ENCODE measurements at regions not wholly inside any gene's neighbourhood (a gene's known extent, or its start where the extent isn't known, plus 50 kb on each side); places are given as distances from the start of the nearest gene placed in this dataset.

- DNase-seq (ENCODE audit: low spot score), result no peak
Measured at GRCh38 chr12:30507576-30507975, 188.1 kb downstream of the IPO8 start.

DNA sequence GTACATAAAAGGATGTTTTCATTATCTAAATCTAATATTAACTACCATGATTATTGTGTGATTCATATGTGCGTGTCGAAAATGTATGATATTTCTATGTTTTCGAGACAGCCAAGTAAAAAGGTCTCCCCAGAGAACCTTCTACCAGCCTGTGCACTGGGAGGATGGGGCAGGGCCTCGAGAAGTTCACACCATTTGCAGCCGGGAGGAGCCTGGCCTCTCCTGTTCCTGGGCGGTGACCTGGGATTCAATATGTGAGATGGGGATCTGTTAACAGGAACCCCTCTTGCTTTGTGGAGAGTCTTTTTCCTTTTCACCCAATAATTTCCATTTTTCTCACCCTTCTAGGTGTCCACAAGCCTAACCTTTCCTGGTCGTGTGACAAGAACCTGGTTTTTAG is 189.3 kb downstream of the IPO8 start:
- DNase-seq (ENCODE audit: low spot score), result no peak

- no peak for DNase-seq (ENCODE audit: low spot score)
Measured at GRCh38 chr12:30501718-30502117, 194.0 kb downstream of the IPO8 start.

DNA sequence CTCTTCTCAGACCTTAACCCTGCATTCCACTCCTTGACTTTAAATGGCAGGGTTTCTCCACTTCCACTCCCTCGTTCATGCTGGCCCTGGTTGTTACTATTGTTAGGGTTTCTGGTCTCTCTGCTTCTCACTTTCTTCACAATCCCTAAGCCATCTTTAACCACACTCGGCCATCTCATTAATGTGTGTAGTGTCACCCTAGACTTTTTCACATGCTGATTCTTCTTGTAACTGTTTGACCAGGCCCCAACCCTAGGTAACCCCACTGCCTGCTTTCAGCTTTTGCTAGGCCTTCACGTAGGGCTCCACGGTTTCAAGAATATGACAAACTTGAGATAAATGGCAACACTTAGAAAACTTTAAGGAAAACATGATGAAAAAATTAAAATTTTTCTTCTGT is 195.1 kb downstream of the IPO8 start:
- DNase-seq (ENCODE audit: low spot score), result no peak

DNA sequence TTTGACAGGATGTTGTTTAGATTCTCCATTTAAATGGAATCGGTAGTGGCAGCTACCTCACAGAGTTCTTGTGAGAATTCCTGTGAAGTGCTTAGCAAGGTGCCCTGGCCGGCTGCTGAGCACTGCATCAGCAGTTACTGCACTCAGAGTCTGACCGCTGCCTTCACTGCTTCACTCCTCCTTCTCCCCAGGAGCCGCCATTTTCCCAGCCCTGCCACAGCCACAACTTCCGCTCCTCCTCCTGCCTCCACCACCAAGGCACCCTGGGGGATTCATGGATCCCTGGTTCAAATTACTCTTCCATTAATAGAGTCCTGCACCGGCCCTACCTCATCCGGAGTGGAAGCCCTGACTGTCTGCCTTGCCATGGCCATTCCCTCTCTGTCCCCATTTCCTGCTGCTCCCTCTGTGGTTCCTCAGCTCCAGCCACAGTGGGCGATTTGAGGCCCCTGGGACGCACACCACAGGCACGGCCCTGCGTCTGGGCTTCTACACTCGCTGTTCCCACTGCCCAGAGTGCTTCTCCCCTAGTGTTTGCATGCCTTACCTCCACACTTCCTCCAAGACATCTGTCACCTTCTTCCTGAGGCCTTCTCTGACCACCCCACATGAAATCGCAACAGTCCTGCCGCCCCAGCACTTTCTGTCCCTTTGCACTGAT is 210.3 kb downstream of the IPO8 start:
- no peak for DNase-seq (ENCODE audit: low spot score)

DNA sequence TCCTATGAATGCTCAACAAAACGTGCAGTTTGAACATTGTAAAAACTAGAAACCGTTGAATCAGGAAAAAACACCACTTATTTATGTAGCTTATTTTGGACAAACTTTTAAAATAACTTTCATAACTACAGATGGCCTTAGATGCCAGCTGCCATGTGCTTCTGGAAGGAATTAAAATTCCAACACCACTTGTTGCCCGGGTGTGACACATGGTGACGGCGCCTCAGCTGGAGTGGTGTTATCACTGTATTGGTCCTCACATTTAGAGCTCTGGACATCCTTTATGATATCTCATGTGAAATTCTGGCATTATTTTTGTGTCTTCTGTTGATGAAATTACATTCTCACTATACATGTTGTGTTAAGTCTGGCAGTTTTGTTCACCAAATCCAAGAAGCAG is 211.0 kb downstream of the IPO8 start:
- no peak for DNase-seq (ENCODE audit: low spot score)

GRCh38 chr12:30482650-30483049 is 213.0 kb downstream of the IPO8 start:
- DNase-seq (ENCODE audit: low spot score), result no peak

- no peak for DNase-seq (ENCODE audit: low spot score)
Measured at GRCh38 chr12:30473274-30473673, 222.4 kb downstream of the IPO8 start.

DNA sequence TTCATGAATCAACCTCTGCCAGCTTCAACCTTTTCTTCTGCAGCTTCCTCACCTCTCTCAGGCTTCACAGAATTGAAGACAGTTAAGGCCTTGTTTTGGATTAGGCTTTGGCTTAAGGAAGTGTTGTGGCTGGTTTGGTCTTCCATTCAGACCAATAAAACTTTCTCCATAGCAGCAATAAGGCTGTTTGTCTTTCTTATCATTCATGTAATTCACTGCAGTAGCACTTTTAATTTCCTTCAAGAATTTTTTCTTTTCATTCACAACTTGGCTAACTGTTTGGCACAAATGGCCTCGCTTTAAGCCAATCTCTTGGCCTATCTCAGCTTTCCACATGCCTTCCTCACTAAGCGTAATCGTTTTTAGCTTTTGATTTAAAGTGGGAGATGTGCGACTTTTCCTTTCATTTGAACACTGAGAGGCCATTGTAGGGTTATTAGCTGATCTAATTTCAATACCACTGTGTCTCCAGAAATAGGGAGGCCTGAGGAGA is 229.5 kb downstream of the IPO8 start:
- DNase-seq (ENCODE audit: low spot score), result no peak

DNA sequence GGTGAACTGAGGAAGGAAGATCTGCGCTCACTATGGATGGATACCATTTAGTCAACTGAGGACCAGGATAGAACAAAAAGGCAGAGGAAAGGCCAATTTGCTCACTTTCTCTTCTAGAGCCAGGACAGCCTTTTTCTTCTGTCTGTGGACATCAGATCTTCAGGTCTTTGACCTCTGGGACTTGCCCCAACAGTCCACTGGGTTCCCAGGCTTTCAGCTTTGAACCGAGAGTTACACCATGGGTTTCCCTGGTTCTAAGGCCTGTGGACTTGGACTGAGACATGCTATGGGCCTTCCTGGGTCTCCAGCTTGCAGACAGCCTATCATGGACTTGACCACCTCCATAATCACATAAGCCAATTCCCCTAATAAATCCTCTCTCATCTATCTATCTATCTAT is 232.0 kb downstream of the IPO8 start:
- no peak for DNase-seq (ENCODE audit: low spot score)

DNA sequence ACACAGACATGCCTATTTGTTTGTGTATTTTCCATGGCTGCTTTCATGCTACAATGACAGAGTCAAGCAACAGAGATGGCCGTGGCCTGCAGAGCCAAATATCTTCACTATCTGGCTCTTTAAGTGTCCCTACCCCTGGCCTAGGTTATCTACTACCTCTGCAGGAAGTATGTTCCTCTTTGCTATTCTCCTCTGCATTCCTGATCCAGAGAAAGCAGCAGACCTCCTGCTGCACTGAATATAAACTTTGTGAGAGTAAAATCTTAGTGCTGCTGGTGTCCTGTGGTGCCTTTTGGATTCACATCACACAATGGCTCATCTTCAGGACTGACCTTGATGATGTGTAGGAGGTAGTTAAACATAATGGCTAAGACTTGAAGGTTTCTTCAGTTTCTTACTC is 233.4 kb downstream of the IPO8 start:
- no peak for DNase-seq (ENCODE audit: low spot score)

GRCh38 chr12:30461026-30461615 is 234.5 kb downstream of the IPO8 start:
- DNase-seq (ENCODE audit: low spot score), result no peak

DNA sequence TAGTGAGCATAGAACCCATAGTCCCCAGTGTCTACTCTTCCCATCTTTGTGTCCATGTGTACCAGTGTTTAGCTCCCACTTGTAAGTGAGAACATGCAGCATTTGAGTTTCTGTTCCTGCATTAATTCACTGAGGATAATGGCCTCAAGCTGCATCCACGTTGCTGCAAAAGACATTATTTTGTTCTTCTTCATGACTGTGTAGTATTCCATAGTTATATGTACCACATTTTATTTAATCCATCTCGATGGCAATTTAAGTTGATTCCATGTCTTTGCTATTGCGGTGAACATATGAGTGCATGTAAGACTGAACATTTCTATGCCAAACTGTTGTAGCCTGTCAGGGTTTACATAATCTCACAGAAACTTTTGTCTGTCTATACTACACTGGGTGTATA is 237.2 kb downstream of the IPO8 start:
- no peak for DNase-seq (ENCODE audit: low spot score)

DNA sequence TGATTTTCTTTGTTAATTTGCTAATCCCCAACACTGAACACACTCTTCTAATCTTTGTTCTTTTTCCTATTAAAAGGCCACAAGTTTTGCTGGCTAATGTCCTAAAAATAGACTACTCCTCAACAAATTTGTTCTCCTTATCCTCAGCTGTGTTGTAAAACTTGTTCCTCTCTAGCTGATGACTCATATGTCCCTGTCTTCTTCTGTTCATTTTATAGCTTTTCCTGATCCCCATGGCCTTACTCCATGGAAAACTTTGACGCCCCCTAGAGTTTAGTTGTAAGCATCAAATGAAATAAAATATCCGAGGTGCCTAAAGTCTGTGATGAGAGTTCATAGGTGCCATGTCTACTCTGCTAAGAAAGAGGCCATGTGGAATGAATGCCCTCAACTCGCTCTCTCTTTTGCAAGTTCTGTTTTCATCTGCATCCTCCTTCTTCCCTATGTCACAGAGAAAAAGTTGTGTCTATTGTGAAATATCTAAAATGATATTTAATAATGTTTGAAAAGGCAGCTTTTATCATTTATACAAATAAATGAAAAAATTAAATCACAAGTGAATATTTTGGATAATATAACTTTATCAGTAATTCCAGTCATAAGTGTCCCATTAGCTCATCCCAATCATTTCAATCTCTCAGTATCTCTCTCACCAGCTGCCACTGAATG is 237.9 kb downstream of the IPO8 start:
- DNase-seq (ENCODE audit: low spot score), result peak; percentile 67

DNA sequence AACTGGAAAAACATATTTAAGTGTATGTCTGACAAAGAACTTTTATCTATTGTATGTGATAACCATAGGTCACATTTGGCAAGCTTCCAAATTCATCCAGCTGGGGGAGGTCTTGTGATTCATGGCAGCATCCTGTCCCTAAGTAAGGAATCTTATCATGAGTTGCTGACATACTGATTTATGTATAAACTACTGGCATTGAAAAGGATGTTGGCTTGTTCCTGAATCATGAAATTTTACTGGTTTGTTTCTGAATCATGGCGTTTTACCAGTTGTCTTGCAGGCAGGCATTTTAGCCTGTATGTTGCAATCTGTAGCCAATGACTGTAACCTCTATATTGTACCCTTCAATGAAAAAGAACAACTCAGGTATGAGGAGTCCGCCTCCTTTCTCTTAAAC is 244.8 kb downstream of the IPO8 start:
- no peak for DNase-seq (ENCODE audit: low spot score)

DNA sequence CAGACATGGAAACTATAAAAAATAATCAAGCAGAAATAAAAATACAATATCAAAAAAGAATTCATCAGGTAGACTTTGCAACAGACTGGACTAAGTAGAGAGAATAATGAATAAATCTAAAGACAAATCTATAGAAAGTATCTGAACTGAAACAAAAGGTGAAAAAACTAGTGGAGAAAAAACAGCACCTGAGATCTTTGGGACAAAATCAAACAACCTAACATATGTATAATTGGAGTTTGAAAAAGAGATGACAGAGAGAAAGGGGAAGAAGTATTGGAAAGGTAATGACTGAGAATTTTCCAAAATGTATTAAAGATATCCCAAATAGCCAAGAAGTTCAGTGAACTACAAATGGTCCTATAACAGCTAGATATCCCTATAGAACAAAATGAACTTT is 245.4 kb downstream of the IPO8 start:
- no peak for DNase-seq (ENCODE audit: low spot score)

- DNase-seq (ENCODE audit: low spot score), result no peak
Measured at GRCh38 chr12:30448038-30448437, 247.6 kb downstream of the IPO8 start.

DNA sequence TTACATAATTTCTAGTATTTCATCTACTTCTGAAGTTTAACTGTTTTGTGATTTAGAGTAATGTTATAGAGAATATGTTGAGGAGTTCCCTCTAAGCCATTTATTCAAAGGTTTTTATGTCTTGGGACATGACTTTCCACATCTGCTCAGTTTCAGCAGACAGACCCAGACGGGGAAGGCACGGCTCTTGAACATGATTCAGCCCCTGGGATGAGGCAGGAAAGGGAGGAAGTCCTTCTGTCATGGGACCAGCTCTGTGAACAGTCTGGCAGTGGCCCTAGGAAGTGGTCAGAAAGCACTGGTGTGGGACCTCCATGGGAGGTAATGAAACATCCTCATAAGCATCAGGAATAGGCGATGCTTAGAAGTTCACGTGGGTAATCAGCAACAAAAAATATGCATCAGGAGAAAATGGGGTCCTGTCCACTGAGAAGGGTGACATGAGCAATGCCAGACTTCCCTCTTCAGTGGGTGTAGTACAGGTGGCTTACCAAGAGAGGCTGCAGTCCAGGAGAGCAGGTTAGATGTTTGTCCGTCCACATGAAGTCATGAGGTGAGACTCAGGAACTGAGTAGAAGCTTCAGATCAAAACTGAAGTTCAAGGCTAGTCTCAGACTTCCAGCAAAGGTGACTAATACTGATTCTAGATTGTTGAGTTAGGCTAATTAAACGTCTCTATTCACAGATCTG is 248.5 kb downstream of the IPO8 start:
- no peak for DNase-seq (ENCODE audit: low spot score)

DNA sequence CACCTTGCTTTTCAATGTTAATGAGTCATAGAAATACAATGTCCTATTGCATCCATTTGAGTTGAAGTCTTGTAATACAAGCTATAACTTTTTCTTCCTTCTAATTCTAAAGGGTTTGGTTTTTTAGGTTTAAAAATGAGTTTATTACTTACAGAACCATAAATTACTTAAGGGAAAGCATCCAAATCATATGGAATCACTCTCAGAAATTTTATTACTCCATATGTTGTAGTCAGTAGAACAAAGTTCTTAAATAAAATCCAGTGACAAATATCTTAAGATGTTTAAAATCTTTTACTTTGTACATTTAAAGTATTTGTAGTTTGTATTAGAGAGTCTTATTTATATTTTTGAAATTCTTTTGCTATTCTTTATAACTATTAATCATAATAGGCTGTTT is 253.2 kb downstream of the IPO8 start:
- no peak for DNase-seq (ENCODE audit: low spot score)

- peak; percentile 24 for DNase-seq (ENCODE audit: low spot score)
Measured at GRCh38 chr12:30440826-30441602, 254.7 kb downstream of the IPO8 start.

DNA sequence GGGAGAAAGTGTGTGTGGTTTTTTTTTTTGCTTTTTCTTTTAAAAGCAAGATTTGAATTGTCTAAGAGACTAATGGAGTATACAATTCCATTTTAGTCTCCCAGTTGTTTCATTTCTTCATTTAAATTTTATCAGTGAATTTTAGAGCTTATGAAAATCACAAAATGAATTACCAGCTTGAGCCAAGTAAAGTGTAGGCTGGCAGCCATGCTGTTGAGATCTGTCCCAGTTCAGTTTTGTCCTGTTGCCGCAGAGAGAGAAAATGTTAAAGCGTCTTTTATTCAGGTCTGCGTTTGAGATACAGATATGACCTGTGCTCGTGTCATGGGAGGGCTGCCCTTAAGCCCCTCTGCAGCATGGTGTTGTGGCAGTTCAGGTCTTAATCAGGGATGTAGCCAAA is 256.5 kb downstream of the IPO8 start:
- no peak for DNase-seq (ENCODE audit: low spot score)

DNA sequence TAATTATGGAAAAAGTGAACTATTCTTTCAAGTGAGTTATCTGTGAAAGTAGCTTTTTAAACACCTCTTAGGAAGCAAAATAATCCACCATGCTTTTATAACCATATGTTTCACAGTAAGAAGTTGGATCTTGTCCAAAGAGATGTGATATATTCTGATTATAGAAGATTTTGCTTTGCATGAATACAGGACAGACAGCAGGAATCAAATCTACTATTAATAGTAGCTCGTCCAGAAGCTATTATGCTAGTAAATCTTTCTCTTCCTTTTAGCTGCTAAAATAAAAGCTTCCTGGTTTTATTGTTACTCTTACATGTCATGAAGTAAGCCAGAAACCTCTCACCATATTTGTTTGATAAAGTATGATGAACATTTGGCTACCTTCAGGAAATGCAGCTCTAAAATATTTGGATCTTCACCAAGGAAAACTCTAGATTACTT is 257.0 kb downstream of the IPO8 start:
- DNase-seq (ENCODE audit: low spot score), result no peak

All from AG20443 (cell line).